ENCODE measurements at regions not wholly inside any gene's neighbourhood (a gene's known extent, or its start where the extent isn't known, plus 50 kb on each side); places are given as distances from the start of the nearest gene placed in this dataset.

DNA sequence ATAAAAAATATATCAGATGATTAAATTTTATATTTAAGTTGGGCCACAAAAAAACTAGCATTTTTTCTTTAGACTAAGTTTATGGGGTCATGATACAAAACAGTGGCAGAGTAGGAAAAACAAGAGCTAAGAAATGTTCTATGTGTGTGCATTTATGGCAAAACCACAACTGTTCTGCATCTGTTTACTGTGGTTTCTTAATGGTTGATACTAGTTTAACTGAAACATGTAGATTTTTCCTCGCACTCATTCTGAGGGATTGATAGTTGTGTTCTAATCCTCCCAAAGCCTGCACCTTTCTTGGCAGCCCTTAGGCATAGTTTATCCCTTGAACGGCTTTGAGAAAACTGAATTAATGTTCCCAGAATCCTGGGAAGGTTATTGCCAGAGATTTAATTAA, 66.6 kb upstream of the PHYHIPL start:
- no peaks in the 10 kb centered on the region for H3K9me3 ChIP-seq
- H3K27me3 ChIP-seq (ENCODE audit: low read depth): no peaks in the 10 kb centered on the region
- H3K36me3 ChIP-seq: no peaks in the 10 kb centered on the region
- intact Hi-C loops (cut with DNase I): no loop called here
- TF ChIP-seq, protein P1, sequence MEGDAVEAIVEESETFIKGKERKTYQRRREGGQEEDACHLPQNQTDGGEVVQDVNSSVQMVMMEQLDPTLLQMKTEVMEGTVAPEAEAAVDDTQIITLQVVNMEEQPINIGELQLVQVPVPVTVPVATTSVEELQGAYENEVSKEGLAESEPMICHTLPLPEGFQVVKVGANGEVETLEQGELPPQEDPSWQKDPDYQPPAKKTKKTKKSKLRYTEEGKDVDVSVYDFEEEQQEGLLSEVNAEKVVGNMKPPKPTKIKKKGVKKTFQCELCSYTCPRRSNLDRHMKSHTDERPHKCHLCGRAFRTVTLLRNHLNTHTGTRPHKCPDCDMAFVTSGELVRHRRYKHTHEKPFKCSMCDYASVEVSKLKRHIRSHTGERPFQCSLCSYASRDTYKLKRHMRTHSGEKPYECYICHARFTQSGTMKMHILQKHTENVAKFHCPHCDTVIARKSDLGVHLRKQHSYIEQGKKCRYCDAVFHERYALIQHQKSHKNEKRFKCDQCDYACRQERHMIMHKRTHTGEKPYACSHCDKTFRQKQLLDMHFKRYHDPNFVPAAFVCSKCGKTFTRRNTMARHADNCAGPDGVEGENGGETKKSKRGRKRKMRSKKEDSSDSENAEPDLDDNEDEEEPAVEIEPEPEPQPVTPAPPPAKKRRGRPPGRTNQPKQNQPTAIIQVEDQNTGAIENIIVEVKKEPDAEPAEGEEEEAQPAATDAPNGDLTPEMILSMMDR (IDR thresholded peaks at IDR 0.05): no peak
- ATAC-seq: no peak
- no peak overlapping the region for H3K27ac ChIP-seq
- H3K4me3 ChIP-seq: no peak overlapping the region
- DNase-seq: no peak
- no peaks in the 10 kb centered on the region for H3K4me1 ChIP-seq

DNA sequence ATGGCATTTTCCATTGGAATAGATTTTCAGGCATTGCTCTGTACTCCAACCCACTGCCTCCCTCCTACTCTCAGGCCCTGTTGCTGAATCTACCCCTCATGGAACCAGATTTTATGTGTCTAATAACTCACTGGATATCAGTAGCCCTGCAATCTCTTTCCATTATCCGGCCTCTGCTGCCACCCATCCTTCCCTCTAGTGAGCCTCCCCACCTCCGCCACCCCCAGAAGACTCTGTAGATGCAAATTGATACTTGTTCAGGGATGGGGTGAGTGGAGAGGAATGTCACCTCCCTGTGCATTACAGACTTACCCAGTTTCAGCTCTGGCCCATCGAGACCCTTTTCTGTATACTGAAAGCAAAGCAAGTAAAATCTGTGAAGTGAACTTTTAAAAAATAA, 52.3 kb upstream of the PHYHIPL start:
- TF ChIP-seq, protein P1 (IDR thresholded peaks at IDR 0.05): no peak

DNA sequence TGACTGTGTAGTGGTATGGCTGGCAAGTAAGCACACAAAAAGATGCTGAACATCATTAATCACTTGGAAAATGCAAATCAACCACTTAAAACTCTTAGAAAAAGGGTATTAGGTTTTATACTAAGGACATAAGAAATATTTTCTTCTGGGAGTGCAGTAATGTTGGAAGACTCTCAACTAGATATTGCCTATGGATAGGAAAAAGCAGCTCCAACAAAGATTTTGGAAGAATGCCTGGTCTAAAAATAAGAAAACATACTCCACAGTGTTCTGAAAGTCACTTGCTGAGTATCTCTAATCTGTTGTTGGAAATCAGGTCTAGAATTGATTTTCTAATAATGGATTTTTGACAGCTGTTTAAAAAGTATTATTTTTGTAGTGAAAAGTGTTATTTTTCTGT, 50.8 kb upstream of the PHYHIPL start:
- ATAC-seq (no peak), DNase-seq (no peak)
- H3K36me3 ChIP-seq: no peaks in the 10 kb centered on the region
- H3K4me1 ChIP-seq: no peaks in the 10 kb centered on the region
- intact Hi-C loops (cut with DNase I): no loop called here
- no peak overlapping the region for H3K4me3 ChIP-seq
- TF ChIP-seq, protein P1 (IDR thresholded peaks at IDR 0.05): no peak
- H3K27me3 ChIP-seq (ENCODE audit: low read depth): no peaks in the 10 kb centered on the region
- no peak overlapping the region for H3K27ac ChIP-seq
- H3K9me3 ChIP-seq: no peaks in the 10 kb centered on the region

More for the DNA sequence above, 52.3 kb upstream of the PHYHIPL start:
- Histone ChIP-seq H3K4me3 (no peak overlapping the region), H3K27me3 (ENCODE audit: low read depth) (no peaks in the 10 kb centered on the region), H3K4me1 (no peaks in the 10 kb centered on the region), H3K36me3 (no peaks in the 10 kb centered on the region), H3K9me3 (no peaks in the 10 kb centered on the region), H3K27ac (no peak overlapping the region)
- ATAC-seq (no peak), DNase-seq (no peak)
- intact Hi-C loops (cut with DNase I): no loop called here

DNA sequence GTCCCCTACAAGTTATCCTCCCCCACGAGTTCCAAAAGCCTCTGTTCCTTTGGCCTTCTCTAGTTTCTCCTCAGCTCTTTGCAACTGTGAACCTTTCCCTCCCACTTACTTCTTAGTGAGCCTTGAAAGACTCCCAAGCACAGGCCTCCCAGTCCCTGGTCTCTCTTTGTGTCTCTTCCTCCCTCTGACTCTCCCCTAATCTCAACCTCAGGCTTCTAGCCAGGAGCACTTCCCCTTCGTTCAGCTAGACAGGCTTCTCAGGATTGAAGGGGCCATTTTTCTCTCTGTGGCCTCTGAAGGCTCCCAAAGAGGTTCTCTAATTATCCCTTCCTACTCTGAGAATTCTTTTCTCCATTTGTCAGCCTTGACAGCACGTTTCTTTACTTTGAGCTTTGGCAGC, 50.2 kb upstream of the PHYHIPL start:
- Histone ChIP-seq H3K36me3 (no peaks in the 10 kb centered on the region), H3K27me3 (ENCODE audit: low read depth) (no peaks in the 10 kb centered on the region), H3K9me3 (no peaks in the 10 kb centered on the region), H3K4me1 (no peaks in the 10 kb centered on the region), H3K4me3 (no peak overlapping the region), H3K27ac (no peak overlapping the region)
- intact Hi-C loops (cut with DNase I): no loop called here
- TF ChIP-seq, protein P1 (IDR thresholded peaks at IDR 0.05): no peak
- DNase-seq (no peak), ATAC-seq (no peak)

Data from lower lobe of right lung (tissue), 2 donors.